Lower lobe of right lung (tissue), 2 donors: ENCODE measurements at regions not wholly inside any gene's neighbourhood (a gene's known extent, or its start where the extent isn't known, plus 50 kb on each side); places are given as distances from the start of the nearest gene placed in this dataset.

ENCODE experiments used
- ATAC-seq, 2 donors: fragments of 200-7000 bp; cut with Tn5 transposase; one replicate each; pipeline ENCODE4 v1.9.1; 2020 to 2022; ENCODE audit warnings: mild to moderate bottlenecking in 2 of 2, moderate library complexity in 2 of 2
- DNase-seq: peaks from one replicate; pipeline ENCODE4 v3.0.0-alpha.2; 2020
- H3K27ac ChIP-seq: fragments of 200-600 bp; one replicate; pipeline ENCODE4 v1.8.0; 2022
- H3K27me3 ChIP-seq: fragments of 200-600 bp; one replicate; pipeline ENCODE4 v1.8.0; 2022; ENCODE audit warnings: low read depth
- H3K36me3 ChIP-seq: fragments of 200-600 bp; one replicate; pipeline ENCODE4 v1.8.0; 2022; ENCODE audit warnings: mild to moderate bottlenecking
- H3K4me1 ChIP-seq: fragments of 200-600 bp; one replicate; pipeline ENCODE4 v1.8.0; 2022
- H3K4me3 ChIP-seq: fragments of 200-600 bp; one replicate; pipeline ENCODE4 v1.8.0; 2022; ENCODE audit warnings: mild to moderate bottlenecking
- H3K9me3 ChIP-seq: fragments of 200-600 bp; one replicate; pipeline ENCODE4 v1.8.0; 2022
- intact Hi-C: fragments of 100-400 bp; cut with DNase I; formaldehyde crosslinking; loops from one replicate; pipeline ENCODE4 v1.11.0; 2022
- TF ChIP-seq, protein P1 (sequence below): fragments of 200-600 bp; IDR thresholded peaks from one replicate; pipeline ENCODE4 v1.8.0; 2022; ENCODE audit warnings: antibody characterized with exemption, mild to moderate bottlenecking
- donor health status: DM: no; HTN: yes; CAD: no; lungs with severe emphysema.

- Histone ChIP-seq H3K27ac (no peak overlapping the region), H3K9me3 (no peaks in the 10 kb centered on the region), H3K36me3 (no peaks in the 10 kb centered on the region), H3K27me3 (no peaks in the 10 kb centered on the region), H3K4me3 (no peak overlapping the region), H3K4me1 (no peaks in the 10 kb centered on the region)
- intact Hi-C loops: no loop called here
- no peak for ATAC-seq
- TF ChIP-seq, protein P1, sequence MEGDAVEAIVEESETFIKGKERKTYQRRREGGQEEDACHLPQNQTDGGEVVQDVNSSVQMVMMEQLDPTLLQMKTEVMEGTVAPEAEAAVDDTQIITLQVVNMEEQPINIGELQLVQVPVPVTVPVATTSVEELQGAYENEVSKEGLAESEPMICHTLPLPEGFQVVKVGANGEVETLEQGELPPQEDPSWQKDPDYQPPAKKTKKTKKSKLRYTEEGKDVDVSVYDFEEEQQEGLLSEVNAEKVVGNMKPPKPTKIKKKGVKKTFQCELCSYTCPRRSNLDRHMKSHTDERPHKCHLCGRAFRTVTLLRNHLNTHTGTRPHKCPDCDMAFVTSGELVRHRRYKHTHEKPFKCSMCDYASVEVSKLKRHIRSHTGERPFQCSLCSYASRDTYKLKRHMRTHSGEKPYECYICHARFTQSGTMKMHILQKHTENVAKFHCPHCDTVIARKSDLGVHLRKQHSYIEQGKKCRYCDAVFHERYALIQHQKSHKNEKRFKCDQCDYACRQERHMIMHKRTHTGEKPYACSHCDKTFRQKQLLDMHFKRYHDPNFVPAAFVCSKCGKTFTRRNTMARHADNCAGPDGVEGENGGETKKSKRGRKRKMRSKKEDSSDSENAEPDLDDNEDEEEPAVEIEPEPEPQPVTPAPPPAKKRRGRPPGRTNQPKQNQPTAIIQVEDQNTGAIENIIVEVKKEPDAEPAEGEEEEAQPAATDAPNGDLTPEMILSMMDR: no peak
- DNase-seq: no peak
These were observed 236.2 kb upstream of the HAND2 start for GRCh38 chr4:173766171-173766600.

- intact Hi-C loops: no loop called here
- no peak for DNase-seq
These were observed 235.7 kb upstream of the HAND2 start for GRCh38 chr4:173765751-173766150.

DNA sequence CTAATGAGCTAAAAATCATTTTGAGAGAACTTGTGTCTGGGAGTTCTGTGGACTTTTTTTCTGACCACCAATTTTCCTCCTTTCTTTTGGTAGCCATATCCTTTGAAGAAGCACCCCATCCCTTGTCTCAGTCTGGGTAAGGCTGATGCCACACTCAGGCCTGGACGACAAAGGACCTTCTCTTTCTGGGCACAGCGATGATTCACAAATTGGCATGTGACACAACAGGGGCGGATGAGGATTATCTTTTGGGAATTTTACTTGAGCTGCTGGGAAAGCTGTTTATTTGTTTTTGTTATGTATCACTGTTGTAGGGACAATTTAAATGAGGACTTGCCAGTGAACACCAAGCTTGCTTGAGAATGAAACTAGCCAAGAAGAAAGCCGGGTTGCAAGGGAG, 233.4 kb upstream of the HAND2 start:
- TF ChIP-seq, protein P1: no peak
- Histone ChIP-seq H3K36me3 (no peaks in the 10 kb centered on the region), H3K4me1 (no peaks in the 10 kb centered on the region), H3K27me3 (no peaks in the 10 kb centered on the region), H3K9me3 (no peaks in the 10 kb centered on the region), H3K4me3 (no peak overlapping the region), H3K27ac (no peak overlapping the region)
- ATAC-seq: no peak
- no peak for DNase-seq
- intact Hi-C loops: no loop called here

More at GRCh38 chr4:173765751-173766150, 235.7 kb upstream of the HAND2 start:
- no peaks in the 10 kb centered on the region for H3K36me3 ChIP-seq
- H3K9me3 ChIP-seq: no peaks in the 10 kb centered on the region
- H3K4me1 ChIP-seq: no peaks in the 10 kb centered on the region
- no peak overlapping the region for H3K4me3 ChIP-seq
- H3K27ac ChIP-seq: no peak overlapping the region
- H3K27me3 ChIP-seq: no peaks in the 10 kb centered on the region
- ATAC-seq: no peak
- TF ChIP-seq, protein P1: no peak

GRCh38 chr4:173761938-173762337, 231.9 kb upstream of the HAND2 start:
- H3K4me3 ChIP-seq: no peak overlapping the region
- H3K27ac ChIP-seq: no peak overlapping the region
- DNase-seq (no peak), ATAC-seq (no peak)
- intact Hi-C loops: no loop called here
- H3K27me3 ChIP-seq: no peaks in the 10 kb centered on the region
- H3K9me3 ChIP-seq: no peaks in the 10 kb centered on the region
- TF ChIP-seq, protein P1: no peak
- no peaks in the 10 kb centered on the region for H3K36me3 ChIP-seq
- no peaks in the 10 kb centered on the region for H3K4me1 ChIP-seq

DNA sequence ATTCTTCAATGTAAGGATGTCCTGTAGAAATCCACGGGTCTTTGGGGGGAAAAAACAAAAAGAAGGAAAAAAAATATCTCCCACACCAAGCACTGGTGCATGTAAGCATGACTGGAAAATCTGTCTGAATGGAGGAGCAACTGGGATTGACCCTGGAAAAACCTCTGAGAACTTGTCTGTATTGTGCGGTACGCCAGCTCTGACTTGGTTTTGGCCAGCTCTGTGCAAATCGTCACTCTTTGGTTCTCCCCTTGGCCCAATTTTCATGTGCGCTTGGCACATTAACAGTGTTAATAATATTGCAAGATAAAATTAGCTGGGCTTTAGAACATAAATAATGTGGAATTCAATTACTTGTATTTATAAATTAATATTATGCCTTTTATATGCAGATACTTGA, 231.2 kb upstream of the HAND2 start:
- DNase-seq: no peak
- no peaks in the 10 kb centered on the region for H3K27me3 ChIP-seq
- TF ChIP-seq, protein P1: no peak
- ATAC-seq: no peak
- H3K27ac ChIP-seq: no peak overlapping the region
- intact Hi-C loops: no loop called here
- H3K9me3 ChIP-seq: no peaks in the 10 kb centered on the region
- no peak overlapping the region for H3K4me3 ChIP-seq
- H3K36me3 ChIP-seq: no peaks in the 10 kb centered on the region
- no peaks in the 10 kb centered on the region for H3K4me1 ChIP-seq

DNA sequence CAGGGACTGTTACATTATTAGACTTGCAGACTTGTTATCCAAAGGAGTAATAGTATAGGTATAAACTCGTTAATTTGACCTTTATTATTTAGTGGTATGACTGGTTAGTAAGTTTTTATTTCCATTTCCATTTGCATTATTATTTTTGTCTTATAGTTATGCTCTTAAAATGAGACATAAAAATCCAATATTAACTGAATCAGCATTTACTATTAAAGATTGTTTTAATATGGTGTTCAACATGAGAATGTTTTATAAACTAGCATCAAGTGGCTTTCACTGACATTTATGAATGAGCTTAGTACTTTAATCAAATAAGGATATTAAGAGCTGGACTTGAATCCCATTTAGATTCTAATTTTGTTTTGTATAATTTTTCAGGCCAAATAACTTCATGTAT, 228.1 kb upstream of the HAND2 start:
- intact Hi-C loops: no loop called here
- Histone ChIP-seq H3K27ac (no peak overlapping the region), H3K4me1 (no peaks in the 10 kb centered on the region), H3K9me3 (no peaks in the 10 kb centered on the region), H3K27me3 (no peaks in the 10 kb centered on the region), H3K36me3 (no peaks in the 10 kb centered on the region), H3K4me3 (no peak overlapping the region)
- DNase-seq (no peak), ATAC-seq (no peak)
- TF ChIP-seq, protein P1: no peak
